Ammon's horn (tissue), 1 donor: ENCODE measurements at regions not wholly inside any gene's neighbourhood (a gene's known extent, or its start where the extent isn't known, plus 50 kb on each side); places are given as distances from the start of the nearest gene placed in this dataset.

Experiments used
- DNase-seq: peaks from one replicate; pipeline ENCODE4 v3.0.0-alpha.2; 2016; ENCODE audit warnings: low spot score

DNA sequence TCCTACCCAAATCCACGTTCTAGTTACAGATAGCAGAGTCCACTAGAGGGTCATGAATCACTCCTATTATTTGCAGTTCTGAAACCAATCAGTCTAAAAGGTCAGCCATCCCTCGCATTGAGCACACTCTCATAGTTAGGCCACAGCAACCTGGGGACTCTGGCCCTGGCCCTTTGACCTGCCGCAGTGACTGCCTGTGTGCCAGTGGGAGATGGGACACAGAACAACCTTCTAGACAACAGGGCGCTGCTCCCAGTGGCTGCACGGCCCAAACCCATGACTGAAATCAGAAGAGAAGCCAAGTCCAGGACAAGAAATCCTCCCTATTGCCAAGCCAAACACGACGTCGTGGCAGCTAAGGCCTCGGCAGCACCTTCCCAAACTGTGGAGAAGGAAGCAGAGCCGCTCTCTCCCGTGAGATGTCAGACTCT lies 158.5 kb downstream of the HERPUD2 start:
- DNase-seq: no peak

GRCh38 chr7:35533902-35534301 lies 161.0 kb downstream of the HERPUD2 start:
- DNase-seq: no peak

DNA sequence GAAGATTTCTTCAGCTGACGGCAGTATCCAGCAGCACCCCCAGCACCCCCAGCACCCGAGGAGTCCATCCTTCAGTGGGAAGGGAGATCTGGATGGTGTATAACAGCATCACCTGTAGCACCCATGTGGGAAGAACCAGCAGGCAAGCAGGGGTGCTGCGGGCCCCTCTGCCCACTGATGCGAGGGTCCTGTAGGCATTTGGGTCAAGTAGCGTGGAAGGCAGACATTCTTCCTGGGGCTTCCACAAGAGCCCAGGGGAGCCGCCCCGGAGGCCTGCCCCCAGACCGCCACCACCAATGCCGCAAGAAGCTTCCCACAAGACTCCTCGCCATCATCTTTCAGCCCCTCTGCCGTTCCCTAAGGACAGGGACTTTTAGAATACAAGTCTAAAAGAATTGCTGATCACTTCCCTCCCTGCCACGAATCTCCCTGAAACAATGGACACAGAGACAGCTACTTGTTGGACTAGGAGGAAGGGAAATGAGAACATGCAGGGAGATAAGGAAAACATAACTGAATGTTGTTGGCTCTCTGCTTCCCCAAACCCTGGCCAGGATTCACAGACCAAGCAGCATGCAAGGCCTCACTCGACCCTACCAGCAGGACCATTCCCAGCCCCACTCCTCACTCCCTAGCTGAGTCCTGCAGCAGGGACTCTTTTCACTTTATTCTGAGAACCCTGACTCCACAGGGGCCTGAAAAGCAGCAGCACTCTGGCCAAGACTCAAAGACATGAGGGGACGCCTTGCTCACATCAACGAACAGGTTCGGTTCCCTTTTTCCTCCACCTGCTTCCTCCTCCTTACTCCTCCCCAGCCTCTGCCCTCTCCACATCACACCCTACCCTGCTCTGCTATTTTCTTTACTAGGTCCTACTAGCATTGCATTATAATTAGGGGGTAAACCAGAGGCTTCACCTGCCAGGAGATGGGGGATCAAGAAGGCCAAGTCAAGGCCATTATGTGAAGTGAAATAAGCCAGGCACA lies 164.5 kb downstream of the HERPUD2 start:
- DNase-seq: no peak

GRCh38 chr7:35529713-35530112 lies 165.2 kb downstream of the HERPUD2 start:
- no peak for DNase-seq

- DNase-seq: no peak
Measured at GRCh38 chr7:35528381-35528977, 166.5 kb downstream of the HERPUD2 start.

- no peak for DNase-seq
Measured at GRCh38 chr7:35526645-35527044, 168.3 kb downstream of the HERPUD2 start.

GRCh38 chr7:35524112-35524804 lies 170.7 kb downstream of the HERPUD2 start:
- no peak for DNase-seq

- no peak for DNase-seq
Measured at GRCh38 chr7:35523292-35523691, 171.6 kb downstream of the HERPUD2 start.

- DNase-seq: no peak
Measured at GRCh38 chr7:35522697-35523096, 172.2 kb downstream of the HERPUD2 start.

GRCh38 chr7:35521941-35522340 lies 173.0 kb downstream of the HERPUD2 start:
- no peak for DNase-seq

DNA sequence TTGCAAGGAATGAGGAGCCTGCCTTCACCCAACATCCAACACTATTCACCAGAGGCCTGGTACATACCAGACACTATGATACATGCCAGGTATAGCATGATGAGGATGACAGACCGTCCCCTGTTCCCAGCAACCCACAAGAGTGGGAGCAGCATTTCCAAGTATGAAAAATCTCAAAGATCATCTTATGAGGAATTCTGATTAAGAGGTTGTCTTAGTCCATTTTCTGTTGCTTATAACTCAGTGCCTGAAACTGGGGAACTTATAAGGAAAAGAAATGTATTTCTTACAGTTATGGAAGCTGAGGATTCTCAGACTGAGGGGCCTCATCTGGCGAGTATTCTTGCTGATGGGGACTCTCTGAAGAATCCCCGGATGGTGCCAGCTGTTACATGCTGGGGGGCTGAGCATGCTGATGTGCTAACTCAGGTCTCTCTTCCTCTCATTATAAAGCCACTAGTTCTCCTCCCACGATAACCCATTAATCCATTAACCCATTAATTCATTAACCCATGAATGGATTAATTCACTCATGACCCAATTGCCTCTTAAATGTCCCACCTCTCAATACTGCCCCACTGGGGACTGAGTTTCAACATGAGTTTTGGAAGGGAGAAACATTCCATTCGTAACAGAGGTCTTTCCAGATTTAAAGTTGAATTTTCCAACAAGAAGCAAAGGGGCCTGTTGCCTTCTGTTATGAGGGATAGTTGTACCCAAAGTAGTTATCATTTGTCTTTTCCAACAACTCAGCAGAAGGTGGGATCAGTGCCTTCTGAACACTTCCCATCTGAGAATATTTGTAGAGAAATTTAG lies 173.9 kb downstream of the HERPUD2 start:
- no peak for DNase-seq

GRCh38 chr7:35519971-35520809 lies 174.7 kb downstream of the HERPUD2 start:
- DNase-seq: peak; percentile 75

GRCh38 chr7:35518767-35519166 lies 176.2 kb downstream of the HERPUD2 start:
- no peak for DNase-seq

DNA sequence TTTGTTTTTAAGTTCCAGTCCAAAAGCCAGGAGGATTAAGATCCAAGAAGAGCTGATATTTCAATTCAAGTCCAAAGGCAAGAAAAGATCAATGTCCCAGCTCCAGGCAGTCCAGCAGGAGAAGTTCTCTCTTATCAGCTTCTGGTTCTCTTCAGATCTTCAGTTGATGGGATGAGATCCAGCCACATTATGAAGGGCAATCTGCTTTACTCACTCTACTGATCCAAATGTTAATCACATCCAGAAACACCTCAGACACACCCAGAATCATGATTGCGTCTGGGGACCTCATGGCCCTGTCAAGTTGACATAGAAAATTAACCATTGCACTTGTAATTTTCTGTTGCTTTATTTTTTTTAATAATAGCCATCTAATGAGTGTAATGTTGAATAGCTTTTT lies 178.4 kb downstream of the HERPUD2 start:
- no peak for DNase-seq

DNA sequence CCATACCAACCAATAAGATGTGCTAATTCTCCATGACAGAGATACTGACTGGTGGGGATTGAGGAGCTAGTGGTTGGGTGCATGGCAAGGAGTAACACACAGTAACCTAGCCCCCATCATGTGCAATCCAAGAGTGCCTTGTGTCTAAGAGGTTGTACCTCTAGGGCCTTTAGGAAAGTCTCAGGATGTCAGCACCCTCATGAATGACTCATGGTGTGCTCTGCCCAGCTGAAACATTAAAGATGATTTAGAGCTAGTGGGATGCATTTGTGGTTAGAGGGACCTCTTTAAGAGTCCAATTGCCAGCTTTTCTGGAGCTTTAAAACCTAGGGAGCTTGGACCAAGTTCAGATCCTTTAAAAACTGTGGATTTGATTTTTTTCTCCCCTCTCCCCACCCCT lies 181.1 kb downstream of the HERPUD2 start:
- no peak for DNase-seq

GRCh38 chr7:35513195-35513594 lies 181.7 kb downstream of the HERPUD2 start:
- DNase-seq: no peak

DNA sequence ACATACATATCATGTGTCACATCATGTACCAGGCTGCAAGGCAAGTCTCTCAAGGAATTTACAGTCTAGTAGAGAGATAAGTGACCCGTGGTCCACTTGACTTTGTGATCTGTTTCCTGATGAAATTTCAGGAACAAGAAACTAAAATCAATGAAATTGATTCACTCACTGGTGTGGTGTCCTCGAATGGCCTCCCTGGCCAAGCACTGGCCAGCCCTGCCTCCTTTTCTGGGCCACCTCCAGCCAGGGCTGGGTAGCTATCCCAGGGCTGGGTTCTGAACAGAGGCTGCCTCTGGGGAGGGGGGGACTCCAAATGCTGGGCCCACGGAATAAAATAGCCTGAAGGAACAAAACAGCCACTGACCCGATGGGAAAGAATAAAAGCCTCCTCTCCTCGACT lies 182.2 kb downstream of the HERPUD2 start:
- peak; percentile 18 for DNase-seq

DNA sequence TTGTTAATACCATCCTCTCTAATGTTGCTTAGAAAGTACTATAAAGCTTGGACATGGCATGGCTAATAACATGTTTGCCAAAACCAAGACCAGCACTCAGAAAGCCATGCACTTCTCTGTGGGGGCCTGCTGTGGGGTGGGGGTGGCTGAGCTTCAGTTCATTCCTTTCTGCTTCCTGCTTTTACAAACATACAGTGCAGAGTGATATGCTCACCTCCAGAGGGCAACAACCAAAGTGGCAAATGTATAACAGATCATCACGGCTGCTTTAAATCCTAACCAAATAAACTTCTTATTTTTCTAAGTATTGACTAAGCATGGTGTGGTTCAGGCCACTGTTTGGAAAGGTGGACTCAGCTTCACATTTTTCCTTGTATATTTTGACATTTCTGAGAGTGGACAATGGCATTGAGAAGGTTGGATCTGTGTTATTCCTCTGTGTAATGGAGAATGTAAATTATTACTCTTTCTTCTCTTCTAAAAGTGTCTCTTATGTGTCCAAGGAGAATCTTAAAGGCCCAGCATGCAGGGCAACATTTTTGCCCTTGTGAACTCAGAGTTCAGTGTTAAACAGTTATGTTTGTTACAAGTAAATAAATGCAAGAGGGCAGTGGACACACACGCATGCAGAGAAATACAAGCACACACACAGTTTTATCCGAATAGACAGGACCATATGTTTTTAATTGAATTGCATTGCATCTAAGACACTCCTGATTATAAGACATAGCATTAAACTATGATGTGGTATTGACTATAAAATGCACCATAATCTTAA lies 186.1 kb downstream of the HERPUD2 start:
- no peak for DNase-seq

GRCh38 chr7:35505066-35505465 lies 189.9 kb downstream of the HERPUD2 start:
- DNase-seq: no peak

GRCh38 chr7:35504365-35504764 lies 190.6 kb downstream of the HERPUD2 start:
- DNase-seq: no peak
